Thymus (tissue), 11 donors: ENCODE measurements at regions not wholly inside any gene's neighbourhood (a gene's known extent, or its start where the extent isn't known, plus 50 kb on each side); places are given as distances from the start of the nearest gene placed in this dataset.
A peak's percentile ranks its signal among the peaks of the same experiment; 100 is the strongest.

Experiments used
- DNase-seq, 9 donors: peaks; one replicate each; pipeline ENCODE4 v3.0.0-alpha.2; 2013; ENCODE audit warnings: low spot score in 9 of 9, low read depth in 6 of 9, missing footprints in 1 of 9
- H3K27ac ChIP-seq, 2 donors: one replicate each; pipeline ENCODE4 v1.5.1; 2013; ENCODE audit warnings: control low read depth in 1 of 2, low read depth in 1 of 2, low read length in 1 of 2, mild to moderate bottlenecking in 1 of 2, moderate library complexity in 1 of 2
- H3K27me3 ChIP-seq, 2 donors: one replicate each; pipeline ENCODE4 v1.5.1; 2013; ENCODE audit warnings: low read length in 1 of 2; ENCODE audit not compliant: control insufficient read depth in 2 of 2, insufficient read depth in 1 of 2
- H3K36me3 ChIP-seq, 2 donors: one replicate each; pipeline ENCODE4 v1.5.1; 2013; ENCODE audit warnings: low read length in 1 of 2, mild to moderate bottlenecking in 1 of 2, moderate library complexity in 1 of 2; ENCODE audit not compliant: control insufficient read depth in 2 of 2, insufficient read depth in 2 of 2
- H3K4me1 ChIP-seq, 2 donors: one replicate each; pipeline ENCODE4 v1.5.1; 2013; ENCODE audit warnings: low read length in 2 of 2; ENCODE audit not compliant: control insufficient read depth in 2 of 2, insufficient read depth in 2 of 2
- H3K4me3 ChIP-seq, 2 donors: one replicate each; pipeline ENCODE4 v1.5.1; 2013; ENCODE audit warnings: low read length in 2 of 2, control low read depth in 1 of 2, mild to moderate bottlenecking in 1 of 2
- H3K9me3 ChIP-seq, 2 donors: one replicate each; pipeline ENCODE4 v1.5.1; 2013; ENCODE audit warnings: low read length in 1 of 2, mild to moderate bottlenecking in 1 of 2; ENCODE audit not compliant: control insufficient read depth in 2 of 2, insufficient read depth in 1 of 2
- WGBS: extraction: QIAGEN DNeasy Blood & Tissue Kit; methylation state at CpG from one replicate; pipeline ENCODE4 v1.1.7; 2013; 5-methylcytosine and 5-hydroxymethylcytosine counted together
- donor health status: healthy.

DNA sequence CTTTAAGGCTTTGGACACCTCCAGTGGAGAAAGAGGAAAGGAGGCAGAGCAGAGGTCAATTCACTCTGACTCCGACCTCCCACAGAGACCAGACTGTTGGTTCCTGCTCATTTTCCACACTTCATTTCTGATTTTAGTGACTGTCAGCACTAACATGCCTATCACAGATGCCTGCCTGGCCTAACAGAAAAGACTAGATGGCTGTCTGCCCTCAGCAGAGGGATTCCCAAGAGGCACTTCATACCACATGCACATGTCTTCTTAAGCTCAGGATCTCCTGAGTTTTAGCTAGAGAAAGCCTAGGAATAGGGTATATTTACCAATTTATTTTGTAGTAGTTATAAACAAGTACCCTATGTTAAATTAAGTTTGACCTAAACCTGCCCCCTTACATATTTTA lies 336.0 kb downstream of the ENC1 start:
- Histone ChIP-seq H3K27ac (no peak overlapping the region), H3K9me3 (no peaks in the 10 kb centered on the region), H3K36me3 (no peaks in the 10 kb centered on the region), H3K4me1 (no peaks in the 10 kb centered on the region), H3K27me3 (no peaks in the 10 kb centered on the region), H3K4me3 (no peak overlapping the region)
- whole genome bisulfite sequencing, result 88% methylated on average over 1 of the region's 1 CpG
- no peak for DNase-seq

- 96% methylated on average over 3 of the region's 3 CpGs for WGBS
- no peaks in the 10 kb centered on the region for H3K4me1 ChIP-seq
- no peak overlapping the region for H3K4me3 ChIP-seq
- H3K27me3 ChIP-seq, result no peaks in the 10 kb centered on the region
- no peak overlapping the region for H3K27ac ChIP-seq
- H3K36me3 ChIP-seq, result no peaks in the 10 kb centered on the region
- H3K9me3 ChIP-seq, result no peaks in the 10 kb centered on the region
- no peak for DNase-seq
Measured at GRCh38 chr5:74303578-74303977, 336.9 kb downstream of the ENC1 start.

- DNase-seq, result no peak
- Histone ChIP-seq H3K4me3 (no peak overlapping the region), H3K36me3 (no peaks in the 10 kb centered on the region), H3K27me3 (no peaks in the 10 kb centered on the region), H3K27ac (no peak overlapping the region), H3K9me3 (no peaks in the 10 kb centered on the region), H3K4me1 (no peaks in the 10 kb centered on the region)
Measured at GRCh38 chr5:74301576-74301975, 339.0 kb downstream of the ENC1 start.

DNA sequence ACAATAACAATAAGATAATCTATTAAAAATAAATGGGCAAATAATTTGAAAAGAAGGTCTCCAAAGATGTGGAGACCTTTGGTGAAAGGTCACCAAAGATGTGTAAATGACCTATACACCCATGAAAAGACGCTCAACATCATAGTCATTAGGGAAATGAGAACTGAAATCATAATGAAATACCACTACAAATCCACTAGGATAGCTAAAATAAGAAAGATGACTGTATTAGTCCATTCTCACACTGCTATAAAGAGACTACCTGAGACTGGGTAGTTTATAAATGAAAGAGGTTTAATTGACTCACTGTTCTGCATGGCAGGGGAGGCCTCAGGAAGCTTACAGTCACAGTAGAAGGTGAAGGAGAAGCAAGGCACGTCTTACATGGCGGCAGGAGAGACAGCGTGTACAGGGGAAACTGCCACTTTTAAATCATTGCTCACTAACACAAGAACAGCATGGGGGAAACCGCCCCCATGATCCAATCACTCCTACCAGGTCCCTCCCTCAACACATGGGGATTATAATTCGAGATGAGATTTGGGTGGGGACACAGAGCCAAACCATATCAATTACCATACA lies 339.6 kb downstream of the ENC1 start:
- 94% methylated on average over 6 of the region's 6 CpGs for WGBS
- no peak for DNase-seq
- Histone ChIP-seq H3K4me3 (no peak overlapping the region), H3K27ac (no peak overlapping the region), H3K36me3 (no peaks in the 10 kb centered on the region), H3K27me3 (no peaks in the 10 kb centered on the region), H3K4me1 (no peaks in the 10 kb centered on the region), H3K9me3 (no peaks in the 10 kb centered on the region)

- no peaks in the 10 kb centered on the region for H3K9me3 ChIP-seq
- H3K4me3 ChIP-seq, result no peak overlapping the region
- no peak for DNase-seq
- no peaks in the 10 kb centered on the region for H3K36me3 ChIP-seq
- H3K27me3 ChIP-seq, result no peaks in the 10 kb centered on the region
- no peak overlapping the region for H3K27ac ChIP-seq
- 93% methylated on average over 2 of the region's 2 CpGs for WGBS
- H3K4me1 ChIP-seq, result no peaks in the 10 kb centered on the region
Measured at GRCh38 chr5:74299833-74300232, 340.7 kb downstream of the ENC1 start.

DNA sequence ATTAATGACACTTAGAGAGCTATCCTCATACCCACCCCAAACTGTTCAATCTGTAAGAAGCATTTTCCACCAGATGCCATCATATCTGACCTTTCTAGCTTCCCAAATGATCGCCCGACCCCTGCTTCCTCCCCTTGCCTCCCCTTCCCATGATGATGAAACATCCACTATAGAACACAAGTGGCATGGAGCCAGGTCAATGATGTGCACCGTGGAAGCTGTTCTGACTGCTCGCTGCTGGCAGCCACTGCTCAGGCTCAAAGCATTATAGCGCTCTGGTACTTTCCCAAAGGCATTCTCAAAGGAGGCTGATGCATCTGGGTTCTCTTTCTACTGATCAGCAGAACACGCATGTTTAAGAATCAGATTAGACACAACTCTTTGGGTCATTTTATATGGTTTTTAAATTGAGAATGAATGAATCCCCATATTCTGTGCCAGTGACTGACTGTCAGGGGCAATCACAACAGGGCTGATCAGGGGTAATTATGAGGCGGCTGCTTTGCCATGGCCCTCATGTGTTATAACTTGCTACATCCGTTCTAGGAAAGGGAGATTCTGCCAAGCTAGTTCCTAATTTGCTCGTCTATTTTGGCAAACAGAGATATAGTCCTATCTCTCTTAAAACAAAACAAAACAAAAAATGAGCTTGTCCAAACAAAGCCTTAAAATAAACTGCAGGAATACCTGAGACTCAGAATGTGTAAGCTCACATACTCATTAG lies 343.7 kb downstream of the ENC1 start:
- 90% methylated on average over 9 of the region's 9 CpGs for WGBS
- Histone ChIP-seq H3K27me3 (no peaks in the 10 kb centered on the region), H3K9me3 (no peaks in the 10 kb centered on the region), H3K4me1 (no peaks in the 10 kb centered on the region), H3K4me3 (no peak overlapping the region), H3K36me3 (no peaks in the 10 kb centered on the region), H3K27ac (peak overlapping the region in 1 of 2 donors; percentile 37)
- peak in 1 of 9 donors; percentile 22 for DNase-seq

GRCh38 chr5:74295676-74296075 lies 344.9 kb downstream of the ENC1 start:
- Histone ChIP-seq H3K4me1 (no peaks in the 10 kb centered on the region), H3K27me3 (peaks cover 0 to 2% of the 10 kb centered on the region in 2 donors), H3K36me3 (no peaks in the 10 kb centered on the region), H3K4me3 (no peak overlapping the region), H3K9me3 (no peaks in the 10 kb centered on the region), H3K27ac (no peak overlapping the region)
- DNase-seq, result no peak
- 94% methylated on average over 2 of the region's 2 CpGs for WGBS

GRCh38 chr5:74295141-74295540 lies 345.4 kb downstream of the ENC1 start:
- no peak overlapping the region for H3K27ac ChIP-seq
- no peak overlapping the region for H3K4me3 ChIP-seq
- peaks cover 0 to 2% of the 10 kb centered on the region in 2 donors for H3K27me3 ChIP-seq
- no peak for DNase-seq
- H3K36me3 ChIP-seq, result no peaks in the 10 kb centered on the region
- no peaks in the 10 kb centered on the region for H3K4me1 ChIP-seq
- H3K9me3 ChIP-seq, result no peaks in the 10 kb centered on the region
- WGBS, result 96% methylated on average over 3 of the region's 3 CpGs

GRCh38 chr5:74294231-74294705 lies 346.3 kb downstream of the ENC1 start:
- no peak overlapping the region for H3K27ac ChIP-seq
- 50% methylated on average over 6 of the region's 6 CpGs for WGBS
- DNase-seq, result no peak
- peaks cover 0 to 2% of the 10 kb centered on the region in 2 donors for H3K27me3 ChIP-seq
- no peaks in the 10 kb centered on the region for H3K9me3 ChIP-seq
- H3K36me3 ChIP-seq, result no peaks in the 10 kb centered on the region
- H3K4me3 ChIP-seq, result no peak overlapping the region
- H3K4me1 ChIP-seq, result no peaks in the 10 kb centered on the region
